ENCODE measurements at regions not wholly inside any gene's neighbourhood (a gene's known extent, or its start where the extent isn't known, plus 50 kb on each side); places are given as distances from the start of the nearest gene placed in this dataset.

DNA sequence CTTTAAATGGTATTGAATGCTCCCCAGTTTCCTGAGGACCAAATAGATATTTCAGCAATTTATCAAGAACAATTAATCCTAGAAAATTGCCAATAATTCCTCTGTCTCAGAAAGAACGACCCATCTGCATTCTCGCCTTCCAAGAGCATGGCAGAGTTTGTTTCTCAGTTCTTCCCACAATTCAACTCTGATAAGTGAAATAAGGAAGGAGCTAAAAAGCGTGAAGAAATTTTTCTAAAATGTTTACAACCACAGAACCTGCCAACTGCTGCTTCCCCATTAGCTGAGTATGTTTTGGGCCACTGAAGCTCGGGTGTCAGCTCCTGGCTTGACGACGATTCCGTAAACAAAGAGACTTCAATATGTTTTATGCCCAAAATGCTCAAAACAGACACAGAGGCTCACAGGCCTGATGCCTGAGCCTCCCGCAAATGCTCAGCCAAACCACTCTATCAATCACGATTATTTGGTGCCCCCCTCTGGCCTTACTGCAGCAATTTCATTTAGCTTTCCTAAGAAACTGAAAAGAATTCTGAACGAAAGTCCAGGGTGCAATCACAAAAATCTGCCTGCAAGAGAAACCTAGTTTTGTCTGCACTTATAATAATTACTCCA is 259.2 kb upstream of the CCDC54 start:
- CTCF ChIA-PET = interaction anchor here in 1 of 2 donors (0.6 kb wide), 1 partner anchor 16 kb away, joined by 4 read pairs; no protein-coding TSS in a partner anchor

DNA sequence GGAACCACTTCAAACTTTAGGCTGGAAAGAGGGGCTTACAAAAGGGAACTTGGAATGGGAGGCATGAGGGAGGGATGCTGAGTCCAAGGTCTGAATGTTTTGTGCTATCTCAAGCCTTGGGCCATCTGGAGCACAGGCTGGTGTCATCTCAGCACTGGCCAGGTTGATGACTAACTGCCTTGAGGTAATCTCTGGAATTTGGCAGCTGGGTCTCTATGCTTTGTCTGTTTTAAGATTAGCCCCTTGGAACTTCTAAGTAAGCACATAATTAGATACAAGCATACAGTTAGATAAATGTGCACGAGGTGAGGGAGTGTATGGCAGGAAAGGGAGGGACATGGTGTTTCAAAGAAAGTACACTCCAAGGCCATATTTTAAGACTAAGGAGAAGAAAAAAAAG is 252.4 kb upstream of the CCDC54 start:
- CTCF ChIA-PET = interaction anchor here in 1 of 2 donors (0.6 kb wide), 1 partner anchor 399 kb away, joined by 4 read pairs; no protein-coding TSS in a partner anchor

More for the DNA sequence above, 259.2 kb upstream of the CCDC54 start:
- Histone ChIP-seq H3K27me3 (replicated peaks in 1 of 2; ENCODE audit: control insufficient read depth in 2 of 2, extremely low read depth in 1 of 2, insufficient read depth in 2 of 2, low read length in 1 of 2) (no peaks in the 10 kb centered on the region), H3K4me3 (ENCODE audit: control insufficient read depth in 1 of 2, extremely low read depth in 1 of 2, low read length in 1 of 2) (no peak overlapping the region), H3K9me3 (no peaks in the 10 kb centered on the region), H3K4me1 (ENCODE audit: control insufficient read depth in 1 of 2, extremely low read depth in 1 of 2, insufficient read depth in 2 of 2, low read length in 2 of 2) (no peaks in the 10 kb centered on the region), H3K36me3 (ENCODE audit: control insufficient read depth in 2 of 2, extremely low read depth in 1 of 2, insufficient read depth in 1 of 2, low read length in 1 of 2) (no peaks in the 10 kb centered on the region), H3K27ac (ENCODE audit: low read length) (no peak overlapping the region)
- H3K9me3 Mint-ChIP-seq = no peaks in the 10 kb centered on the region
- ATAC-seq (replicated peaks in 1 of 4) (no peak), DNase-seq (peak in 1 of 35 experiments; percentile 4)
- no peak overlapping the region for H3K4me3 Mint-ChIP-seq
- H3K27me3 Mint-ChIP-seq = peaks cover 0 to 5% of the 10 kb centered on the region in 2 donors
- no peaks in the 10 kb centered on the region for H3K4me1 Mint-ChIP-seq
- POLR2A ChIA-PET = no interaction called here
- 19% methylated on average over 6 of the region's 10 CpGs for WGBS (ENCODE audit: insufficient coverage)
- no peaks in the 10 kb centered on the region for H3K36me3 Mint-ChIP-seq
- H3K27ac Mint-ChIP-seq = no peak overlapping the region

DNA sequence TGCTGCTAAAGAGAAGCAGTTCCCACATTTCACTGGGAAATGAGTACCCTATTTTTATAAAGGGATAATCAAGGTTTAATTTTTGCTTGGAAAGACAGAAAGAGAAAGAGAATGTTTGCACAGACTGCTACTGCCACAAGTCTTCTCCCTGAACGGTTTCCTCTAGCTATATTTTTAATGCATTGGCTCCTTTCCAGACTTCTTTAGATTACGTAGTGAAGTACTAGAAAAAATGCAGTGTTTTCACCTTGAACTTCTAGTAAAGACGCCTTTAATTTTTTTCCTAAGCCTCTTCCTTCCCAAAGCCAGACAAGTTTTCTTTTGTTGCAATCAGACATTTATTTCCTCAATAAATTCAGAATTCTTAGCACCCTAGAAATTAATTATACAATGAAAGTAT is 248.3 kb upstream of the CCDC54 start:
- H3K27ac Mint-ChIP-seq = no peak overlapping the region
- no peak overlapping the region for H3K4me3 Mint-ChIP-seq
- H3K27ac ChIP-seq (ENCODE audit: low read length) = no peak overlapping the region
- POLR2A ChIA-PET = no interaction called here
- H3K4me3 ChIP-seq (ENCODE audit: control insufficient read depth in 1 of 2, extremely low read depth in 1 of 2, low read length in 1 of 2) = no peak overlapping the region
- CTCF ChIA-PET = no interaction called here
- H3K27me3 Mint-ChIP-seq = peaks cover 8% of the 10 kb centered on the region in 2 donors
- H3K9me3 ChIP-seq = no peaks in the 10 kb centered on the region
- peaks cover 0 to 6% (median 0%) of the 10 kb centered on the region in 3 donors for H3K9me3 Mint-ChIP-seq
- no CpG with 5 or more reads among the region's 3 CpGs for WGBS (ENCODE audit: insufficient coverage)
- H3K4me1 Mint-ChIP-seq = no peaks in the 10 kb centered on the region
- H3K36me3 Mint-ChIP-seq = no peaks in the 10 kb centered on the region
- peaks cover 0 to 3% of the 10 kb centered on the region in 2 experiments for H3K27me3 ChIP-seq (replicated peaks in 1 of 2; ENCODE audit: control insufficient read depth in 2 of 2, extremely low read depth in 1 of 2, insufficient read depth in 2 of 2, low read length in 1 of 2)
- no peaks in the 10 kb centered on the region for H3K4me1 ChIP-seq (ENCODE audit: control insufficient read depth in 1 of 2, extremely low read depth in 1 of 2, insufficient read depth in 2 of 2, low read length in 2 of 2)
- no peaks in the 10 kb centered on the region for H3K36me3 ChIP-seq (ENCODE audit: control insufficient read depth in 2 of 2, extremely low read depth in 1 of 2, insufficient read depth in 1 of 2, low read length in 1 of 2)
- no peak for DNase-seq
- ATAC-seq (replicated peaks in 1 of 4) = no peak

More for the DNA sequence above, 252.4 kb upstream of the CCDC54 start:
- Histone ChIP-seq H3K36me3 (ENCODE audit: control insufficient read depth in 2 of 2, extremely low read depth in 1 of 2, insufficient read depth in 1 of 2, low read length in 1 of 2) (no peaks in the 10 kb centered on the region), H3K4me1 (ENCODE audit: control insufficient read depth in 1 of 2, extremely low read depth in 1 of 2, insufficient read depth in 2 of 2, low read length in 2 of 2) (no peaks in the 10 kb centered on the region), H3K4me3 (ENCODE audit: control insufficient read depth in 1 of 2, extremely low read depth in 1 of 2, low read length in 1 of 2) (no peak overlapping the region), H3K27ac (ENCODE audit: low read length) (no peak overlapping the region), H3K9me3 (no peaks in the 10 kb centered on the region), H3K27me3 (replicated peaks in 1 of 2; ENCODE audit: control insufficient read depth in 2 of 2, extremely low read depth in 1 of 2, insufficient read depth in 2 of 2, low read length in 1 of 2) (no peaks in the 10 kb centered on the region)
- no CpG with 5 or more reads among the region's 1 CpG for WGBS (ENCODE audit: insufficient coverage)
- H3K36me3 Mint-ChIP-seq = no peaks in the 10 kb centered on the region
- no peak overlapping the region for H3K27ac Mint-ChIP-seq
- no peak overlapping the region for H3K4me3 Mint-ChIP-seq
- ATAC-seq (replicated peaks in 1 of 4) (no peak), DNase-seq (no peak)
- peaks cover 0 to 2% (median 0%) of the 10 kb centered on the region in 3 donors for H3K9me3 Mint-ChIP-seq
- no peaks in the 10 kb centered on the region for H3K4me1 Mint-ChIP-seq
- H3K27me3 Mint-ChIP-seq = peaks cover 8 to 15% of the 10 kb centered on the region in 2 donors
- POLR2A ChIA-PET = no interaction called here

DNA sequence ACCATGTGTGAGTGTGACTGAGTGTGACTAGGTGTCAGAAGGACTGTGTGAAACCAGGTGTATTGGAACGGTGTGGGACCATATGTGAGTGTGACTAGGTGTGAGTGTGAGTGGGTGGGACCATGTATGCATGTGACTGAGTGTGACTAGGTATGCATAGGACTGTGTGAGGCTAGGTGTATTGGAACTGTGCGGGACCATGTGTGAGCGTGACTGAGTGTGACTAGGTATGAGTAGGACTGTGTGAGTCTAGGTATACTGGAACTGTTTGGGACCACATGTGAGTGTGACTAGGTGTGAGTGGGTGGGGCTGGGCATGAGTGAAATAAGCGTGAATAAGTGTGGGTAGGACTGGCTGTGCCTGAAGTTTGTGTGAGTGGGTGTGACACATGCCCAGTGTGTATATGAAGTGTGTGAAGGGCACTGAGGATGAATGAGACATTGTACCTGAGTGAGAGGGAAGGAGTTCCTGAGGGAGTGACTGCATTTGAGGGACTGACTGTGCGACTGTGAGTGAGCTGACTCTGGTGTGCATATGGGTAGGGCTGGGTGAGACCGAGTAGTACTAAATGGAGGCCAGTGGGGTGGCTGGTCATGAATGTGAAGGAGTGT is 247.0 kb upstream of the CCDC54 start:
- peaks cover 0 to 6% (median 0%) of the 10 kb centered on the region in 3 donors for H3K9me3 Mint-ChIP-seq
- no peak for ATAC-seq (replicated peaks in 1 of 4)
- WGBS (ENCODE audit: insufficient coverage) = 85% methylated on average over 6 of the region's 6 CpGs

DNA sequence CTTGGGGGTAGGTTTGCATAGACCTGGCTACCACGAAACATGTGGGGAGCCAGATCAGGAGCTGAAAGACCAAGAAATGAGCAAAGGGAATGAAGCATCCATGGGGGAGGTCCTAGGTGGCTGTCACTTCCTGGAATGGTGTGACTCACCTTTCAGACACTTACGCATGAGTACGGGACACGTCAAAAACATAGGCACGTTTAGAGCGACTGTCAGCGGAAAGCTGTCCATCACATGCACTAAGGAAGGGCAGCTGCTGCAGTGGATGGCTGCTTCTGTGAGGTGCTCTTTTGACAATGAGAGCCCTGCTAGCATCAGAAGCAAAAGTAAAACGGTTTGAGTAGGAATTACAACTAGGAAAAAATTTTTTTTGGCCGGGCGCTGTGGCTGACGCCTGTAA is 244.6 kb upstream of the CCDC54 start:
- Histone ChIP-seq H3K4me3 (ENCODE audit: control insufficient read depth in 1 of 2, extremely low read depth in 1 of 2, low read length in 1 of 2) (no peak overlapping the region), H3K36me3 (ENCODE audit: control insufficient read depth in 2 of 2, extremely low read depth in 1 of 2, insufficient read depth in 1 of 2, low read length in 1 of 2) (no peaks in the 10 kb centered on the region), H3K9me3 (no peaks in the 10 kb centered on the region), H3K4me1 (ENCODE audit: control insufficient read depth in 1 of 2, extremely low read depth in 1 of 2, insufficient read depth in 2 of 2, low read length in 2 of 2) (no peaks in the 10 kb centered on the region), H3K27ac (ENCODE audit: low read length) (no peak overlapping the region), H3K27me3 (replicated peaks in 1 of 2; ENCODE audit: control insufficient read depth in 2 of 2, extremely low read depth in 1 of 2, insufficient read depth in 2 of 2, low read length in 1 of 2) (peaks cover 0 to 3% of the 10 kb centered on the region in 2 experiments)
- CTCF ChIA-PET = no interaction called here
- ATAC-seq (replicated peaks in 1 of 4) (no peak), DNase-seq (no peak)
- Mint-ChIP-seq H3K27me3 (no peaks in the 10 kb centered on the region), H3K27ac (no peak overlapping the region), H3K4me3 (no peak overlapping the region), H3K4me1 (no peaks in the 10 kb centered on the region), H3K36me3 (no peaks in the 10 kb centered on the region), H3K9me3 (peaks cover 0 to 6% (median 0%) of the 10 kb centered on the region in 3 donors)
- POLR2A ChIA-PET = no interaction called here
- 97% methylated on average over 6 of the region's 11 CpGs for WGBS (ENCODE audit: insufficient coverage)

More for the DNA sequence above, 247.0 kb upstream of the CCDC54 start:
- Histone ChIP-seq H3K4me1 (ENCODE audit: control insufficient read depth in 1 of 2, extremely low read depth in 1 of 2, insufficient read depth in 2 of 2, low read length in 2 of 2) (no peaks in the 10 kb centered on the region), H3K4me3 (ENCODE audit: control insufficient read depth in 1 of 2, extremely low read depth in 1 of 2, low read length in 1 of 2) (no peak overlapping the region), H3K27me3 (replicated peaks in 1 of 2; ENCODE audit: control insufficient read depth in 2 of 2, extremely low read depth in 1 of 2, insufficient read depth in 2 of 2, low read length in 1 of 2) (peaks cover 0 to 3% of the 10 kb centered on the region in 2 experiments), H3K27ac (ENCODE audit: low read length) (no peak overlapping the region), H3K36me3 (ENCODE audit: control insufficient read depth in 2 of 2, extremely low read depth in 1 of 2, insufficient read depth in 1 of 2, low read length in 1 of 2) (no peaks in the 10 kb centered on the region), H3K9me3 (no peaks in the 10 kb centered on the region)
- DNase-seq = no peak
- Mint-ChIP-seq H3K27ac (no peak overlapping the region), H3K27me3 (peaks cover 0 to 6% of the 10 kb centered on the region in 2 donors), H3K4me1 (no peaks in the 10 kb centered on the region), H3K4me3 (no peak overlapping the region), H3K36me3 (no peaks in the 10 kb centered on the region)
- POLR2A ChIA-PET = no interaction called here
- CTCF ChIA-PET = no interaction called here

DNA sequence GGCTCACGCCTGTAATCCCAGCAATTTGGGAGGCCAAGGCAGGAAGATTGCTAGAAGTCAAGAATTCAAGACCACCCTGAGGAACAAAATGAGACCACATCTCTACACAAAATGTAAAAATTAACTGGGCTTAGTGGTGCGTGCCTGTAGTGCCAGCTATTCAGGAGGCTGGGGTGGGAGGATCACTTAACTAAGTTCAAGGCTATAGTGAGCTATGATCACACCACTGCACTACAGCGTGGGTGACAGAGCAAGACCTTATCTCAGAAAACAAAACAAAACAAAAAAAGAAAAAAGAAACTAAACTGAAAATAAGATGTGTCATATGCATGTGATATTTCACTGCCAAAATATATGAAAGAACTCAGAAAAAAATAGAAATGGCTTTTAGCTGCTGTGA is 243.3 kb upstream of the CCDC54 start:
- CTCF ChIA-PET = no interaction called here

More for the DNA sequence above, 243.3 kb upstream of the CCDC54 start:
- peaks cover 0 to 3% of the 10 kb centered on the region in 2 experiments for H3K27me3 ChIP-seq (replicated peaks in 1 of 2; ENCODE audit: control insufficient read depth in 2 of 2, extremely low read depth in 1 of 2, insufficient read depth in 2 of 2, low read length in 1 of 2)
- no peaks in the 10 kb centered on the region for H3K36me3 ChIP-seq (ENCODE audit: control insufficient read depth in 2 of 2, extremely low read depth in 1 of 2, insufficient read depth in 1 of 2, low read length in 1 of 2)
- Mint-ChIP-seq H3K4me3 (no peak overlapping the region), H3K4me1 (no peaks in the 10 kb centered on the region), H3K27me3 (peaks cover 0 to under 1% of the 10 kb centered on the region in 2 donors), H3K27ac (no peak overlapping the region), H3K36me3 (no peaks in the 10 kb centered on the region), H3K9me3 (peaks cover 0 to 6% (median 0%) of the 10 kb centered on the region in 3 donors)
- DNase-seq = no peak
- POLR2A ChIA-PET = no interaction called here
- no peak overlapping the region for H3K27ac ChIP-seq (ENCODE audit: low read length)
- WGBS (ENCODE audit: insufficient coverage) = no CpG with 5 or more reads among the region's 3 CpGs
- no peak for ATAC-seq (replicated peaks in 1 of 4)
- no peak overlapping the region for H3K4me3 ChIP-seq (ENCODE audit: control insufficient read depth in 1 of 2, extremely low read depth in 1 of 2, low read length in 1 of 2)
- H3K9me3 ChIP-seq = no peaks in the 10 kb centered on the region
- H3K4me1 ChIP-seq (ENCODE audit: control insufficient read depth in 1 of 2, extremely low read depth in 1 of 2, insufficient read depth in 2 of 2, low read length in 2 of 2) = no peaks in the 10 kb centered on the region
